ENCODE measurements at regions not wholly inside any gene's neighbourhood (a gene's known extent, or its start where the extent isn't known, plus 50 kb on each side); places are given as distances from the start of the nearest gene placed in this dataset.

DNA sequence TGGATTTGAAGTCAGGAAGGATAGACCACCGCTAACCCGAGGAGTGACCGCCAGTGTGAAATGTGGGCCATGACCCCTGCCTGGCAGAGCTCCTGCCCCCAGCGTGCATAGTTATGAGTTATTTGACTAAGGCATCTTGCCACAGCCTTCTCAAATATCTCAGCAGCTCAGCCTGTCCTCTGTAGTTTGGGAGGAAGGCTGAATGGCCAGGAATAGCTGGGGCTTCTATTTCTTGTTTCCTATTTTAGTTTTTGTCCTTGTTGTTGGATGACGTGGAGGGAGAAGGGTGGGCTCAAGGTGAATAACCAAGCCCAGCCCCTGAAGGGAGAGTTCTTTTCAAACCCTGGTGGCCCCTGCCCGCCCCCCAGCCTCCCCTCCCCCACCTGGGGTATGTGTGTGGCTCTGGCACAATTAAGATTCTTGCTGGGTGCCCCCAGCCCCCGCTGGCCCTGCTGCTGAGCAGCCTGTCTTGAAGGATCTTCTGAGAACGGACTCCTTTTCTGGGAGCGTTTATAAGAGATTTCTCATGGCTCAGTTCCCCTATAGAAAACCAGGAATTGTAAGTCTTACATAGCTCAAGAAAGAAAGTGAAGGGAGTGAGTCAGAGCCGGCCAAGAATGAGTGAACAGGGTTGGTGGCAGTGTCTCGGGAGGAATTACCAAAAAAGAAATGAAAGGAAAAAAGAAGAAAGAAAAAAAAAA, 157.4 kb downstream of the GLI2 start:
- Histone ChIP-seq H3K4me1 (peaks cover 0 to 26% (median 9%) of the 10 kb centered on the region in 4 donors), H3K9me3 (no peaks in the 10 kb centered on the region), H3K36me3 (peaks cover 0 to 7% (median 0%) of the 10 kb centered on the region in 3 donors), H3K4me3 (no peak overlapping the region), H3K27me3 (no peaks in the 10 kb centered on the region), H3K27ac (peak overlapping the region in 3 of 4 donors; percentile 46 to 76 (median 71))
- TF ChIP-seq POLR2A (IDR thresholded peaks at IDR 0.05) (no peak), CTCF (IDR thresholded peaks at IDR 0.05) (no peak), EP300 (IDR thresholded peaks at IDR 0.05) (no peak)
- DNase-seq (ENCODE audit: low spot score in 2 of 2), result no peak
- WGBS, 2 donors, result 25 to 30% methylated on average over 11 of the region's 11 CpGs

DNA sequence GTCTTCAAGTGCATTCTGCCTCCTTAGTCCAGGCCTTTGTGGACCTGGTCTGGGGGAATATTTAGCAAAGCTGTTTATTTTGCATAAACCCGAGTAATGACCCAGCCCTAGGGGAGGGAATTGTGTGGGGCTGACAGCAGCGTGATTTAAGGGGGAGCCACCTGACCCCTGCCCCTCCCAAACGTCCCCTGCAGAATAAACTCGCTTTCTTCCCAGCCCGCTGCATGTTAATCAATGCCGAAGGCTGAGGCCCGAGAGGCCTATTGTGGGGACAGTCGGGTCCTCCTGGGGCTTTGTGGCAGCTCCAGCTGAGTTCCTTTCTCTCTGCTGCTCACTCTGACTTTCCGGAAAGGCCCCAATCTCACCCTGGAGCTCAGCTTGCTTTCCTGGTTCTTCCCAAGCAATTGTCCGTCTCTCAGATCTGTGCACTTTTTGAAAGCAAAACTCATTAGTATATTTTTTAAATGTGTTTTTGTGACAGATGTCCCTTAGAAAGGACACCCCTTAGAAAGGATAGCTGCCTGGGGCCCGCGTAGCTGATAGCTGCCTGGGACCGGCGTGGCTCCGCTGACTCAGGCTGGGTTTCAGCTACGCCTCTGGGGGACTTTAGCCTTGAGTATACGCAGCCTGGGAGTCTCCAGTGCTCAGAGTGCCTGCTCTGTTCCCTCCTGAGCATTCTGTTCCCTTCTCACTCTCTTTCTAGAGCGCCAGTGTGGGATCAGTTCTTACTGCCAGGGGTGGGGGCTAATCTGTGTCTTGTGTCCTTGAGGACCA, 158.3 kb downstream of the GLI2 start:
- no peak for TF ChIP-seq CTCF (IDR thresholded peaks at IDR 0.05)
- no peak for TF ChIP-seq EP300 (IDR thresholded peaks at IDR 0.05)
- no peak for TF ChIP-seq POLR2A (IDR thresholded peaks at IDR 0.05)
- peak overlapping the region in 2 of 4 donors; percentile 71 to 76 for H3K27ac ChIP-seq
- peaks cover 0 to 7% (median 0%) of the 10 kb centered on the region in 3 donors for H3K36me3 ChIP-seq
- H3K4me3 ChIP-seq, result no peak overlapping the region
- 56 to 59% methylated on average over 18 of the region's 18 CpGs for WGBS, 2 donors
- no peaks in the 10 kb centered on the region for H3K9me3 ChIP-seq
- peaks cover 0 to 26% (median 9%) of the 10 kb centered on the region in 4 donors for H3K4me1 ChIP-seq
- H3K27me3 ChIP-seq, result no peaks in the 10 kb centered on the region
- DNase-seq (ENCODE audit: low spot score in 2 of 2), result no peak

DNA sequence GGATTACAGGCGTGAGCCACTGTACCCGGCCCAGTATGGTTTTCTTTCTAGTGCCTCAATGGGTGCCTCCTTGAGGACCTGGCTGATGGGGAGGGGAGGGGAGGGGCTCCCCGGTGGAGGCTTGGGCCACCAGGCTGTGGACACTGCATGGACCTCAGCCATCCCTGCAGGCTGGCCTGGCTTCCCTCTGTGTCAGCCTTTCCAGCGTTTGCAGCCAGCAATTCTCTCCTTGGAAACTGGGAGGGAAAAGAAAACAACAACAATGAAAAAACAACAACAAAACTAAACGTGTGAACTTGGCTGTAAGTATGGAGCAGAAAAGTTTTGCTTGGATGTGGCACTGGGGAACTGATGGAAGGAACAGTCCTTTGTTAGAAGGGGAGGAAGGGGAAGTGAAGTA, 159.3 kb downstream of the GLI2 start:
- TF ChIP-seq CTCF (IDR thresholded peaks at IDR 0.05), result no peak
- no peak for TF ChIP-seq POLR2A (IDR thresholded peaks at IDR 0.05)
- TF ChIP-seq EP300 (IDR thresholded peaks at IDR 0.05), result no peak
- peaks cover 0 to 35% (median 9%) of the 10 kb centered on the region in 4 donors for H3K4me1 ChIP-seq
- H3K27ac ChIP-seq, result no peak overlapping the region
- DNase-seq (ENCODE audit: low spot score in 2 of 2), result no peak
- H3K9me3 ChIP-seq, result no peaks in the 10 kb centered on the region
- peaks cover 0 to 7% (median 0%) of the 10 kb centered on the region in 3 donors for H3K36me3 ChIP-seq
- H3K4me3 ChIP-seq, result no peak overlapping the region
- 53 to 58% methylated on average over 5 of the region's 5 CpGs for WGBS, 2 donors
- H3K27me3 ChIP-seq, result no peaks in the 10 kb centered on the region

GRCh38 chr2:120896126-120896525, 160.5 kb downstream of the GLI2 start:
- Histone ChIP-seq H3K27me3 (no peaks in the 10 kb centered on the region), H3K27ac (peak overlapping the region in 1 of 4 donors; percentile 18), H3K4me1 (peaks cover 0 to 35% (median 9%) of the 10 kb centered on the region in 4 donors), H3K36me3 (peaks cover 0 to 7% (median 0%) of the 10 kb centered on the region in 3 donors), H3K4me3 (no peak overlapping the region), H3K9me3 (no peaks in the 10 kb centered on the region)
- DNase-seq (ENCODE audit: low spot score in 2 of 2), result no peak
- TF ChIP-seq EP300 (IDR thresholded peaks at IDR 0.05), result no peak
- TF ChIP-seq POLR2A (IDR thresholded peaks at IDR 0.05), result no peak
- TF ChIP-seq CTCF (IDR thresholded peaks at IDR 0.05), result no peak
- WGBS, 2 donors, result 83 to 93% methylated on average over 3 of the region's 3 CpGs

DNA sequence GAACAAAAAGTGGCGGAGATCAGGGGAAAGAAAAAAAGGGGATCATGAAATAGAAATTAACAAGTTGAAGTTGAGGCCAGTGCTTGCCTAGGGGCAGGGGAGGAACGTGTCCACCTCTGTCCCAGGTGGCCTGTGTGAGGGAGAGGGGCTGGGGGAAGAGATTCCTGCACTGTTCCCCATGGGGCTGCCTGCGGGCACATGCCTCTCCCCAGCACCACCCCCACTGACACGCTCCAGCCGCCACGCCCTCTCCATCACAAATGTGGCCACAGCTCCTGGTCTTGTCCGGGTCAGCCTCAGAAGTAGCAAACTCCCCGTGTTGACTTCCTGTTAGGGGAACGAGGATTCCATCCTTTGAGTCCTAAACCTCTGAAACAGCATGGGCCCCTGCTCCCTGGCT, 161.2 kb downstream of the GLI2 start:
- TF ChIP-seq POLR2A (IDR thresholded peaks at IDR 0.05) (no peak), CTCF (IDR thresholded peaks at IDR 0.05) (no peak), EP300 (IDR thresholded peaks at IDR 0.05) (no peak)
- Histone ChIP-seq H3K27ac (no peak overlapping the region), H3K36me3 (peaks cover 0 to under 1% (median 0%) of the 10 kb centered on the region in 3 donors), H3K4me1 (peaks cover 0 to 35% (median 9%) of the 10 kb centered on the region in 4 donors), H3K9me3 (no peaks in the 10 kb centered on the region), H3K27me3 (no peaks in the 10 kb centered on the region), H3K4me3 (no peak overlapping the region)
- DNase-seq (ENCODE audit: low spot score in 2 of 2), result no peak
- WGBS, 2 donors, result 69 to 76% methylated on average over 8 to 9 of the region's 9 CpGs
